ENCODE measurements at regions not wholly inside any gene's neighbourhood (a gene's known extent, or its start where the extent isn't known, plus 50 kb on each side); places are given as distances from the start of the nearest gene placed in this dataset.

- no peak for DNase-seq
Observed at GRCh38 chr13:40466272-40466671, 200.2 kb downstream of the FOXO1 start.

GRCh38 chr13:40468227-40468838, 198.1 kb downstream of the FOXO1 start:
- DNase-seq = no peak

GRCh38 chr13:40469581-40470310, 196.7 kb downstream of the FOXO1 start:
- DNase-seq = no peak

- no peak for DNase-seq
Observed at GRCh38 chr13:40470660-40471059, 195.8 kb downstream of the FOXO1 start.

GRCh38 chr13:40471076-40471475, 195.4 kb downstream of the FOXO1 start:
- DNase-seq = no peak

GRCh38 chr13:40471911-40472310, 194.5 kb downstream of the FOXO1 start:
- no peak for DNase-seq

GRCh38 chr13:40472427-40473220, 193.8 kb downstream of the FOXO1 start:
- no peak for DNase-seq

GRCh38 chr13:40475617-40476016, 190.8 kb downstream of the FOXO1 start:
- DNase-seq = no peak

- DNase-seq = no peak
Observed at GRCh38 chr13:40476175-40476958, 190.1 kb downstream of the FOXO1 start.

- DNase-seq = peak in 5 of 58 donors; percentile 8 to 38 (median 12)
Observed at GRCh38 chr13:40477623-40478608, 188.5 kb downstream of the FOXO1 start.

GRCh38 chr13:40478775-40479174, 187.7 kb downstream of the FOXO1 start:
- no peak for DNase-seq

- DNase-seq = peak in 56 of 58 donors; percentile 23 to 99 (median 81)
Observed at GRCh38 chr13:40479196-40479845, 187.1 kb downstream of the FOXO1 start.

GRCh38 chr13:40480012-40480914, 186.2 kb downstream of the FOXO1 start:
- peak in 3 of 58 donors; percentile 12 to 48 (median 26) for DNase-seq

- no peak for DNase-seq
Observed at GRCh38 chr13:40480915-40481516, 185.4 kb downstream of the FOXO1 start.

- DNase-seq = peak in 38 of 58 donors; percentile 11 to 85 (median 39)
Observed at GRCh38 chr13:40483601-40484000, 182.8 kb downstream of the FOXO1 start.

GRCh38 chr13:40484101-40484800, 182.2 kb downstream of the FOXO1 start:
- DNase-seq = no peak

GRCh38 chr13:40484974-40485373, 181.5 kb downstream of the FOXO1 start:
- no peak for DNase-seq
